ENCODE measurements at regions not wholly inside any gene's neighbourhood (a gene's known extent, or its start where the extent isn't known, plus 50 kb on each side); places are given as distances from the start of the nearest gene placed in this dataset.

DNA sequence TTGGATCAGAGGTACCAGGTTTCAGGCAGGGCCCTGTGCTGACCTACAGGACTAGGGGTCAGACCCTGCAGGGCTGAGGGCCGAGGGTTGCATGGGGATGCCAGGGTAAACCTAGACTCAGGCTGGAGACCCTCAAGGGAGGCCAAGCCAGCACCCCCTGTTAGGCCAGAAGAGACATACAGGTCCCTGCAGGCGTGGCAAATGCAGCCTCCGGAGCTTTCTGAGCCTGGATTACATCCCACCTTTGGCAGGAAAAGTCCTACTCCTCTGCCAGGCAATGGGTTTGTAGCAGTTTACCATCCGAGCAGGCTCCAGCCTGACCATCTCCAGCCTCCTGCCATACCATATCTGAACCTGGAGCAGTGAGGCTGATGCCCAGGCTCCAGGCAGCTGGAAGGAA, 425.3 kb downstream of the NPHP4 start:
- 52 to 67% methylated on average over 4 of the region's 4 CpGs for WGBS, 2 donors
- H3K27ac ChIP-seq, result no peak overlapping the region
- H3K9me3 ChIP-seq, result peaks cover 0 to 12% (median 0%) of the 10 kb centered on the region in 4 donors
- no peak for TF ChIP-seq POLR2A (IDR thresholded peaks at IDR 0.05)
- TF ChIP-seq CTCF (IDR thresholded peaks at IDR 0.05), result no peak
- TF ChIP-seq POLR2AphosphoS5 (IDR thresholded peaks at IDR 0.05), result no peak
- TF ChIP-seq EP300 (IDR thresholded peaks at IDR 0.05), result no peak
- H3K4me1 ChIP-seq, result no peaks in the 10 kb centered on the region
- no peak overlapping the region for H3K4me3 ChIP-seq
- no peaks in the 10 kb centered on the region for H3K36me3 ChIP-seq
- DNase-seq, result no peak
- H3K27me3 ChIP-seq, result peaks cover 0 to 6% (median 0%) of the 10 kb centered on the region in 3 donors
- intact Hi-C loops (cut with DNase I), result no loop called here

DNA sequence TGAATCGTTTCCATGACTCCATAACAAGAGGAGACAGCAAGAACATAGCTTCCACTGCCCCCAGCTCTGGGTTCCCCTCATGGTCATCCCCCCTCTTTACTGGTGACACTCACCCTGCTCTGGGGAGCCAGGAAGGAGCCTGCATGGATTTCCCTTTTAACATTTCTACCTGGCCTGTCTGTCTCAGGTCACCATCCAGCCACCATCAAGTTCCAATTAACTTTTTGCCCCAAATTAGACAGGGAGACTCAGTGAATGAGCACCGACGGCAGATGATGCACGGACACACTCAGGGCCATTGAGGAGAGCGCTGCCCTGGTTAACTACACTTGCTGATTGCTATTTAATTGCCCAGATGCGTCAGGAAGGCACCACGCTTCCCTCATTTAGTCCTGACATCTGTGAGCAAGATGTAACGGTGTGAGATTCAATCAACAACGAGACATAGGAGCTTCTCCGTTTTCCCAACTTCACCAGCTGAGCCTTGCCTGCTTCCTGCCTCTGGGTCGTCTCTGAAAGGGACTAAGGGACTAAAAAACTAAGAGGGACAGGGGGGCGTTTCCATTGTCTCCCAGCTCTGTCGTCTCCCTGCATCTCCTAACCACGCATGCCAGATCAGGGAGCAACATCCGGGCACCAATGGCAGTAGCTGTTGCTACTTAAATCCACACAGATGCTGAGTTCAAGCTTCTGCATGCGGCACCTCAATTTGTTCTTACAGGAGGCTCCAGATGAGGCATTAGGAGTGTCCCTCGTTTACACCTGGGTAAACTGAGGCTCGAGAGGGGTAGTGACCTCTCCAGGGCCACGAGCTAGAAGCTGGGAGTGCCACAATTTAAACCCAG, 426.7 kb downstream of the NPHP4 start:
- no peak overlapping the region for H3K27ac ChIP-seq
- WGBS, 2 donors, result 58 to 64% methylated on average over 19 of the region's 19 CpGs
- H3K4me1 ChIP-seq, result no peaks in the 10 kb centered on the region
- no peak for TF ChIP-seq EP300 (IDR thresholded peaks at IDR 0.05)
- no peaks in the 10 kb centered on the region for H3K36me3 ChIP-seq
- no peak for DNase-seq
- intact Hi-C loops (cut with DNase I), result no loop called here
- H3K27me3 ChIP-seq, result peaks cover 0 to 6% (median 0%) of the 10 kb centered on the region in 3 donors
- H3K4me3 ChIP-seq, result no peak overlapping the region
- H3K9me3 ChIP-seq, result peaks cover 0 to 12% (median 0%) of the 10 kb centered on the region in 4 donors

- Histone ChIP-seq H3K4me1 (no peaks in the 10 kb centered on the region), H3K27me3 (peaks cover 0 to 6% (median 0%) of the 10 kb centered on the region in 3 donors), H3K36me3 (no peaks in the 10 kb centered on the region), H3K9me3 (peaks cover 0 to 9% (median 0%) of the 10 kb centered on the region in 4 donors), H3K27ac (no peak overlapping the region), H3K4me3 (no peak overlapping the region)
- 83 to 89% methylated on average over 10 of the region's 10 CpGs for WGBS, 2 donors
- DNase-seq, result no peak
- intact Hi-C loops (cut with DNase I), result no loop called here
- TF ChIP-seq EP300 (IDR thresholded peaks at IDR 0.05) (no peak), POLR2A (IDR thresholded peaks at IDR 0.05) (no peak), POLR2AphosphoS5 (IDR thresholded peaks at IDR 0.05) (no peak), CTCF (IDR thresholded peaks at IDR 0.05) (no peak)
These were observed 427.5 kb downstream of the NPHP4 start for GRCh38 chr1:5564578-5565257.

DNA sequence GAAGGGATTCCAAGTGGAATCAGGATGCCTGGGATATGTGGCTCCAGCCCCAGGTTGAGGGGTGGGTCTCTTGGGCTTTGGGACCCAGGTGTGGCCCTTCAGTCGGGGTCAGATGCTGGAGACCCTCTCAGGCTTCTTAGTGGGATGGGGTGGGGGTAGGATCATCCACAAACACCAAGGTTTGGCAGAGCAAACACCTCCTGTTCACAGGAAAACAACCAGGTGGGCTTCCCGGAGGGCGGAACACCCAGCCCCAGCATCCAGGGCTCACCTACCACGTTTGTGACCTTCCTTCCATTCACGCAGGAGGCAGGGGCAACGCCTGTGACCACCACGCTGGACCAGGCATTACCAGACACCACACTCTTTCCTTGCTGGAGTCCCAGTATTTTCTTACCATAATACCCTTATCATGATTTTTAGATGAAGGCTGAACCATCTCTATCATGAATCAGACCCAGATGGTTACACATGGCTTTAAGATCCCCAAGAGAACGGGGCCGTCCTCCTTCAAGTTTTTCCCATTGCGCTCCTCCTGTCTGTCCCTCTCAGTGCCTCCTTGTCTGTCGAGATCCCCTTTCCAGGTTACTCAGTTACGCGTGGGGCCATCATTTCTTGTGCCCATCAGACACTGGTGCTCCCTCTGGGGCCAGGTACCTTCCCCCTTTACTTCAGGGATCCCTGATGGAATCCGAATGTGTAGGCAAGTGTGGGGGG, 428.2 kb downstream of the NPHP4 start:
- Histone ChIP-seq H3K27me3 (peaks cover 0 to 6% (median 0%) of the 10 kb centered on the region in 3 donors), H3K4me3 (no peak overlapping the region), H3K4me1 (no peaks in the 10 kb centered on the region), H3K36me3 (no peaks in the 10 kb centered on the region), H3K27ac (no peak overlapping the region), H3K9me3 (peaks cover 0 to 7% (median 0%) of the 10 kb centered on the region in 4 donors)
- 77 to 84% methylated on average over 14 of the region's 14 CpGs for WGBS, 2 donors
- no peak for DNase-seq
- no peak for TF ChIP-seq EP300 (IDR thresholded peaks at IDR 0.05)
- TF ChIP-seq POLR2A (IDR thresholded peaks at IDR 0.05), result no peak
- TF ChIP-seq POLR2AphosphoS5 (IDR thresholded peaks at IDR 0.05), result no peak
- TF ChIP-seq CTCF (IDR thresholded peaks at IDR 0.05), result no peak
- intact Hi-C loops (cut with DNase I), result no loop called here

DNA sequence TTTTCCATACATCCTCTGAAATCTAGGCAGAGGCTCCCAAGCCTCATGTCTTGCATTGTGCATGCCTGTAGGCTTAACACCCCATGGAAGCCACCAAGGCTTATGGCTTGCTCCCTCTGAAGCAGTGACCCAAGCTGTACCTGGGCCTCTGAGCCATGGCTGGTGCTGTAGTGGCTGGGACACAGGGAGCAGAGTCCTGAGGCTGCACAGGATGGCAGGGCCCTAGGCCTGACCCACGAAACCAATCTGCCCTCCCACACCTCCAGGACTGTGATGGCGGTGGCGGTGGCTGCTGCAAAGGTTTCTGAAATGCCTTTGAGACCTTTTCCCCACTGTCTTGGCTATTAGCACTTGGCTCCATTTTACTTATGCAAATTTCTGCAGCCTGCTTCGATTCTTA, 429.5 kb downstream of the NPHP4 start:
- Histone ChIP-seq H3K4me1 (no peaks in the 10 kb centered on the region), H3K4me3 (no peak overlapping the region), H3K27ac (no peak overlapping the region), H3K36me3 (no peaks in the 10 kb centered on the region), H3K27me3 (peaks cover 0 to 6% (median 0%) of the 10 kb centered on the region in 3 donors), H3K9me3 (peaks cover 0 to 4% (median 1%) of the 10 kb centered on the region in 4 donors)
- no peak for DNase-seq
- intact Hi-C loops (cut with DNase I), result no loop called here
- TF ChIP-seq EP300 (IDR thresholded peaks at IDR 0.05), result no peak
- TF ChIP-seq POLR2AphosphoS5 (IDR thresholded peaks at IDR 0.05), result no peak
- no peak for TF ChIP-seq CTCF (IDR thresholded peaks at IDR 0.05)
- no peak for TF ChIP-seq POLR2A (IDR thresholded peaks at IDR 0.05)
- 67 to 81% methylated on average over 4 of the region's 4 CpGs for WGBS, 2 donors
